ENCODE measurements at regions not wholly inside any gene's neighbourhood (a gene's known extent, or its start where the extent isn't known, plus 50 kb on each side); places are given as distances from the start of the nearest gene placed in this dataset.
"Not testable (repeated sequence)": the region's sequence is repeated elsewhere in the genome, so short reads cannot be mapped to it uniquely, and the experiment has no call there.

GRCh38 chrX:119296973-119297372 lies 60.9 kb downstream of the PGRMC1 start:
- FAIRE-seq; DNase-seq (ENCODE audit: low spot score): not testable (repeated sequence)

GRCh38 chrX:119299812-119300211 lies 63.7 kb downstream of the PGRMC1 start:
- FAIRE-seq; DNase-seq (ENCODE audit: low spot score): not testable (repeated sequence)

- FAIRE-seq: no peak
Measured at GRCh38 chrX:119303137-119303536, 67.1 kb downstream of the PGRMC1 start.

GRCh38 chrX:119325456-119325855 lies 73.7 kb upstream of the SLC25A43 start:
- FAIRE-seq (no peak), DNase-seq (ENCODE audit: low spot score) (peak; percentile 5)

More at GRCh38 chrX:119303137-119303536, 67.1 kb downstream of the PGRMC1 start:
- DNase-seq (ENCODE audit: low spot score): no peak

GRCh38 chrX:119331873-119332272 lies 67.3 kb upstream of the SLC25A43 start:
- DNase-seq (ENCODE audit: low spot score); FAIRE-seq: not testable (repeated sequence)

GRCh38 chrX:119332855-119333720 lies 66.0 kb upstream of the SLC25A43 start:
- not testable (repeated sequence) for FAIRE-seq; DNase-seq (ENCODE audit: low spot score)

- FAIRE-seq: not testable (repeated sequence)
Measured at GRCh38 chrX:119333721-119334032, 65.5 kb upstream of the SLC25A43 start.

GRCh38 chrX:119334468-119335050 lies 64.6 kb upstream of the SLC25A43 start:
- FAIRE-seq; DNase-seq (ENCODE audit: low spot score): not testable (repeated sequence)

More at GRCh38 chrX:119333721-119334032, 65.5 kb upstream of the SLC25A43 start:
- DNase-seq (ENCODE audit: low spot score): not testable (repeated sequence)

- FAIRE-seq (no peak), DNase-seq (ENCODE audit: low spot score) (no peak)
Measured at GRCh38 chrX:119337201-119337600, 61.9 kb upstream of the SLC25A43 start.

- FAIRE-seq (no peak), DNase-seq (ENCODE audit: low spot score) (no peak)
Measured at GRCh38 chrX:119340606-119341205, 58.4 kb upstream of the SLC25A43 start.

- DNase-seq (ENCODE audit: low spot score) (no peak), FAIRE-seq (no peak)
Measured at GRCh38 chrX:119343856-119344255, 55.3 kb upstream of the SLC25A43 start.
